ENCODE measurements at regions not wholly inside any gene's neighbourhood (a gene's known extent, or its start where the extent isn't known, plus 50 kb on each side); places are given as distances from the start of the nearest gene placed in this dataset.
A peak's percentile ranks its signal among the peaks of the same experiment; 100 is the strongest.
"Not testable (repeated sequence)": the region's sequence is repeated elsewhere in the genome, so short reads cannot be mapped to it uniquely, and the experiment has no call there.

- H3K4me1 ChIP-seq = peaks cover 8% of the 10 kb centered on the region
- no peaks in the 10 kb centered on the region for H3K27me3 ChIP-seq
- H3K27ac ChIP-seq = peak overlapping the region; percentile 62
- no peak overlapping the region for H3K4me3 ChIP-seq
- no peaks in the 10 kb centered on the region for H3K36me3 ChIP-seq
- intact Hi-C loops (cut with DNase I) = no loop called here
- TF ChIP-seq POLR2AphosphoS5 (IDR thresholded peaks at IDR 0.05; ENCODE audit: insufficient read depth in 1 of 2, low read depth in 1 of 2) (no peak), CTCF (IDR thresholded peaks at IDR 0.05) (no peak), POLR2A (IDR thresholded peaks at IDR 0.05) (no peak)
- DNase-seq (ENCODE audit: extremely low spot score in 2 of 2) = no peak
- H3K9me3 ChIP-seq = no peaks in the 10 kb centered on the region
Observed at GRCh38 chr20:47927944-47928343, 142.7 kb upstream of the SULF2 start.

GRCh38 chr20:47927385-47927851, 142.1 kb upstream of the SULF2 start:
- H3K9me3 ChIP-seq = no peaks in the 10 kb centered on the region
- H3K36me3 ChIP-seq = no peaks in the 10 kb centered on the region
- intact Hi-C loops (cut with DNase I) = no loop called here
- H3K4me1 ChIP-seq = peaks cover 8% of the 10 kb centered on the region
- DNase-seq (ENCODE audit: extremely low spot score in 2 of 2) = peak in 1 of 2 donors; percentile 94
- H3K27me3 ChIP-seq = no peaks in the 10 kb centered on the region
- peak overlapping the region; percentile 54 for H3K27ac ChIP-seq
- TF ChIP-seq CTCF (IDR thresholded peaks at IDR 0.05) = no peak
- TF ChIP-seq POLR2AphosphoS5 (IDR thresholded peaks at IDR 0.05; ENCODE audit: insufficient read depth in 1 of 2, low read depth in 1 of 2) = peak in 1 of 2 donors; percentile 86
- TF ChIP-seq POLR2A (IDR thresholded peaks at IDR 0.05) = no peak
- H3K4me3 ChIP-seq = no peak overlapping the region

- Histone ChIP-seq H3K36me3 (no peaks in the 10 kb centered on the region), H3K4me1 (peaks cover 8% of the 10 kb centered on the region), H3K27ac (peak overlapping the region; percentile 21), H3K9me3 (no peaks in the 10 kb centered on the region), H3K27me3 (no peaks in the 10 kb centered on the region), H3K4me3 (no peak overlapping the region)
- no peak for DNase-seq (ENCODE audit: extremely low spot score in 2 of 2)
- TF ChIP-seq POLR2AphosphoS5 (IDR thresholded peaks at IDR 0.05; ENCODE audit: insufficient read depth in 1 of 2, low read depth in 1 of 2) (no peak), POLR2A (IDR thresholded peaks at IDR 0.05) (no peak), CTCF (IDR thresholded peaks at IDR 0.05) (no peak)
- intact Hi-C loops (cut with DNase I) = no loop called here
Observed at GRCh38 chr20:47926731-47927130, 141.4 kb upstream of the SULF2 start.

- H3K27me3 ChIP-seq = no peaks in the 10 kb centered on the region
- intact Hi-C loops (cut with DNase I) = no loop called here
- peaks cover 8% of the 10 kb centered on the region for H3K4me1 ChIP-seq
- no peak for DNase-seq (ENCODE audit: extremely low spot score in 2 of 2)
- no peak overlapping the region for H3K27ac ChIP-seq
- H3K4me3 ChIP-seq = no peak overlapping the region
- no peaks in the 10 kb centered on the region for H3K36me3 ChIP-seq
- TF ChIP-seq POLR2AphosphoS5 (IDR thresholded peaks at IDR 0.05; ENCODE audit: insufficient read depth in 1 of 2, low read depth in 1 of 2) (no peak), POLR2A (IDR thresholded peaks at IDR 0.05) (no peak), CTCF (IDR thresholded peaks at IDR 0.05) (no peak)
- H3K9me3 ChIP-seq = no peaks in the 10 kb centered on the region
Observed at GRCh38 chr20:47925593-47925992, 140.3 kb upstream of the SULF2 start.

- intact Hi-C loops (cut with DNase I) = no loop called here
- TF ChIP-seq POLR2A (IDR thresholded peaks at IDR 0.05) = no peak
- TF ChIP-seq POLR2AphosphoS5 (IDR thresholded peaks at IDR 0.05; ENCODE audit: insufficient read depth in 1 of 2, low read depth in 1 of 2) = no peak
- TF ChIP-seq CTCF (IDR thresholded peaks at IDR 0.05) = no peak
- Histone ChIP-seq H3K27ac (no peak overlapping the region), H3K27me3 (no peaks in the 10 kb centered on the region), H3K9me3 (no peaks in the 10 kb centered on the region), H3K36me3 (no peaks in the 10 kb centered on the region), H3K4me1 (no peaks in the 10 kb centered on the region), H3K4me3 (no peak overlapping the region)
- no peak for DNase-seq (ENCODE audit: extremely low spot score in 2 of 2)
Observed at GRCh38 chr20:47922269-47922668, 137.0 kb upstream of the SULF2 start.

GRCh38 chr20:47921829-47922228, 136.5 kb upstream of the SULF2 start:
- DNase-seq (ENCODE audit: extremely low spot score in 2 of 2); H3K36me3 ChIP-seq; H3K4me3 ChIP-seq; H3K4me1 ChIP-seq; H3K27me3 ChIP-seq; H3K27ac ChIP-seq; intact Hi-C loops (cut with DNase I); H3K9me3 ChIP-seq: not testable (repeated sequence)
